Keratinocyte (primary cell): ENCODE measurements at regions not wholly inside any gene's neighbourhood (a gene's known extent, or its start where the extent isn't known, plus 50 kb on each side); places are given as distances from the start of the nearest gene placed in this dataset.
"Not testable (repeated sequence)": the region's sequence is repeated elsewhere in the genome, so short reads cannot be mapped to it uniquely, and the experiment has no call there.

Experiments used
- EZH2 ChIP-seq: IDR thresholded peaks from one replicate; pipeline ENCODE4 v1.6.1; 2012; ENCODE audit warnings: inconsistent platforms, mild to moderate bottlenecking, low read length, moderate library complexity
- TF ChIP-seq, protein P1 (sequence below), 3 experiments: IDR thresholded peaks in 1 of 3; conservative IDR thresholded peaks in 1 of 3; optimal IDR thresholded peaks in 1 of 3; 2 replicates in 2 of 3; 3 replicates in 1 of 3; pipeline versions ENCODE3 to v1.5.1; 2011; ENCODE audit warnings: low read length in 3 of 3, mild to moderate bottlenecking in 3 of 3, moderate library complexity in 2 of 3, control low read depth in 1 of 3, inconsistent platforms in 1 of 3; ENCODE audit not compliant: insufficient read depth in 2 of 3; ENCODE audit errors: extremely low read depth in 1 of 3

DNA sequence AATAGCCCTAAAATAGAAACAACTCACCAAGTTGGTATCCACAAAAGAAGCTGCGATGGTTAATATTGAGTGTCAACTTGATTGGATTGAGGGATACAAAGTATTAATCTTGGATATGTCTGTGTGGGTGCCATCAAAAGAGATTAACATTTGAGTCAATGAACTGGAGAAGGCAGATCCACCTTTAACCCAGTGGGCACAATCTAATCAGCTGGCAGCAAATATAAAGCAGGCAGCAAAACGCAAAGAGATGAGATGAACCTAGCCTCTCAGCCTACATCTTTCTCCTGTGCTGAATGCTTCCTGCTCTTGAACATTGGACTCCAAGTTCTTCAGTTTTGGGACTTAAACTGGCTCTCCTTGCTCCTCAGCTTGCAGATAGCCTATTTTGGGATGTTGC is 277.6 kb upstream of the RAI14 start:
- TF ChIP-seq, protein P1, sequence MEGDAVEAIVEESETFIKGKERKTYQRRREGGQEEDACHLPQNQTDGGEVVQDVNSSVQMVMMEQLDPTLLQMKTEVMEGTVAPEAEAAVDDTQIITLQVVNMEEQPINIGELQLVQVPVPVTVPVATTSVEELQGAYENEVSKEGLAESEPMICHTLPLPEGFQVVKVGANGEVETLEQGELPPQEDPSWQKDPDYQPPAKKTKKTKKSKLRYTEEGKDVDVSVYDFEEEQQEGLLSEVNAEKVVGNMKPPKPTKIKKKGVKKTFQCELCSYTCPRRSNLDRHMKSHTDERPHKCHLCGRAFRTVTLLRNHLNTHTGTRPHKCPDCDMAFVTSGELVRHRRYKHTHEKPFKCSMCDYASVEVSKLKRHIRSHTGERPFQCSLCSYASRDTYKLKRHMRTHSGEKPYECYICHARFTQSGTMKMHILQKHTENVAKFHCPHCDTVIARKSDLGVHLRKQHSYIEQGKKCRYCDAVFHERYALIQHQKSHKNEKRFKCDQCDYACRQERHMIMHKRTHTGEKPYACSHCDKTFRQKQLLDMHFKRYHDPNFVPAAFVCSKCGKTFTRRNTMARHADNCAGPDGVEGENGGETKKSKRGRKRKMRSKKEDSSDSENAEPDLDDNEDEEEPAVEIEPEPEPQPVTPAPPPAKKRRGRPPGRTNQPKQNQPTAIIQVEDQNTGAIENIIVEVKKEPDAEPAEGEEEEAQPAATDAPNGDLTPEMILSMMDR (optimal IDR thresholded peaks at IDR 0.05 in 1 of 3, IDR thresholded peaks at IDR 0.05 in 1 of 3, conservative IDR thresholded peaks at IDR 0.05 in 1 of 3; ENCODE audit: extremely low read depth in 1 of 3, insufficient read depth in 2 of 3, low read length in 3 of 3), result not testable (repeated sequence)
- TF ChIP-seq EZH2, result not testable (repeated sequence)
